ENCODE measurements at regions not wholly inside any gene's neighbourhood (a gene's known extent, or its start where the extent isn't known, plus 50 kb on each side); places are given as distances from the start of the nearest gene placed in this dataset.

- Histone ChIP-seq H3K36me3 (ENCODE audit: control insufficient read depth, insufficient read depth, low read length) (no peaks in the 10 kb centered on the region), H3K23ac (ENCODE audit: low read depth, low read length) (no peak overlapping the region), H3K79me1 (ENCODE audit: low read depth in 1 of 2, low read length in 2 of 2) (no peaks in the 10 kb centered on the region), H3K9ac (ENCODE audit: low read depth, low read length) (no peak overlapping the region), H4K91ac (ENCODE audit: insufficient read depth, low read depth, low read length) (no peak overlapping the region), H3K9me1 (ENCODE audit: insufficient read depth, low read length) (no peaks in the 10 kb centered on the region), H3K9me3 (ENCODE audit: control insufficient read depth, insufficient read depth, low read length) (peaks cover 7% of the 10 kb centered on the region), H3K4me1 (ENCODE audit: control insufficient read depth, insufficient read depth, low read length) (no peaks in the 10 kb centered on the region), H2AK9ac (replicated peaks; ENCODE audit: low read depth, low read length, poor library complexity) (no peak overlapping the region), H3K4me2 (ENCODE audit: low read depth, low read length) (no peak overlapping the region), H2AFZ (replicated peaks; ENCODE audit: low read length, poor library complexity) (no peak overlapping the region), H3K14ac (replicated peaks; ENCODE audit: low read depth, low read length) (no peak overlapping the region), H3K56ac (ENCODE audit: extremely low read depth, insufficient read depth, low read length) (no peak overlapping the region), H2BK15ac (ENCODE audit: low read depth, low read length) (no peak overlapping the region), H3K27me3 (ENCODE audit: control insufficient read depth, insufficient read depth, low read length) (no peaks in the 10 kb centered on the region), H3K27ac (ENCODE audit: insufficient read depth, low read length) (no peak overlapping the region), H4K5ac (ENCODE audit: low read depth, low read length) (no peak overlapping the region), H2BK5ac (ENCODE audit: low read depth, low read length, poor library complexity, severe bottlenecking) (no peak overlapping the region), H3K4ac (ENCODE audit: low read depth, low read length) (no peak overlapping the region), H3K18ac (ENCODE audit: low read depth, low read length) (no peak overlapping the region), H3K4me3 (ENCODE audit: insufficient read depth, low read depth, low read length) (no peak overlapping the region), H4K8ac (ENCODE audit: low read depth in 2 of 2, low read length in 2 of 2) (no peak overlapping the region), H2AK5ac (ENCODE audit: low read depth, low read length) (no peak overlapping the region), H2BK20ac (ENCODE audit: low read depth, low read length) (no peak overlapping the region), H4K20me1 (ENCODE audit: insufficient read depth, low read length) (no peaks in the 10 kb centered on the region), H2BK120ac (ENCODE audit: low read depth, low read length) (no peak overlapping the region)
- TF ChIP-seq MAZ (IDR thresholded peaks at IDR 0.05; ENCODE audit: borderline replicate concordance, low read depth, low read length) (no peak), RFX5 (IDR thresholded peaks at IDR 0.05; ENCODE audit: low read depth, low read length) (no peak), MXI1 (IDR thresholded peaks at IDR 0.05; ENCODE audit: borderline replicate concordance, low read depth, low read length) (no peak), RCOR1 (IDR thresholded peaks at IDR 0.05; ENCODE audit: insufficient replicate concordance, low read length) (no peak), NFE2L2 (IDR thresholded peaks at IDR 0.05; ENCODE audit: low read depth, low read length) (no peak)
- TF ChIP-seq, protein P1, sequence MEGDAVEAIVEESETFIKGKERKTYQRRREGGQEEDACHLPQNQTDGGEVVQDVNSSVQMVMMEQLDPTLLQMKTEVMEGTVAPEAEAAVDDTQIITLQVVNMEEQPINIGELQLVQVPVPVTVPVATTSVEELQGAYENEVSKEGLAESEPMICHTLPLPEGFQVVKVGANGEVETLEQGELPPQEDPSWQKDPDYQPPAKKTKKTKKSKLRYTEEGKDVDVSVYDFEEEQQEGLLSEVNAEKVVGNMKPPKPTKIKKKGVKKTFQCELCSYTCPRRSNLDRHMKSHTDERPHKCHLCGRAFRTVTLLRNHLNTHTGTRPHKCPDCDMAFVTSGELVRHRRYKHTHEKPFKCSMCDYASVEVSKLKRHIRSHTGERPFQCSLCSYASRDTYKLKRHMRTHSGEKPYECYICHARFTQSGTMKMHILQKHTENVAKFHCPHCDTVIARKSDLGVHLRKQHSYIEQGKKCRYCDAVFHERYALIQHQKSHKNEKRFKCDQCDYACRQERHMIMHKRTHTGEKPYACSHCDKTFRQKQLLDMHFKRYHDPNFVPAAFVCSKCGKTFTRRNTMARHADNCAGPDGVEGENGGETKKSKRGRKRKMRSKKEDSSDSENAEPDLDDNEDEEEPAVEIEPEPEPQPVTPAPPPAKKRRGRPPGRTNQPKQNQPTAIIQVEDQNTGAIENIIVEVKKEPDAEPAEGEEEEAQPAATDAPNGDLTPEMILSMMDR (conservative IDR thresholded peaks at IDR 0.05; ENCODE audit: low read depth, low read length) = no peak
- dilution Hi-C loops (cut with HindIII; ENCODE audit: low sequenced_read_pairs, unreplicated experiment) (no loop called here), in situ Hi-C loops (cut with MboI; ENCODE audit: low sequenced_read_pairs) (no loop called here), intact Hi-C loops (cut with micrococcal nuclease) (no loop called here)
- no CpG with 5 or more reads among the region's 1 CpG for WGBS, 2 experiments (ENCODE audit: extremely low coverage in 2 of 2, insufficient read length in 1 of 2)
- ATAC-seq (ENCODE audit: low read depth) (no peak), DNase-seq (no peak)
- no TSS peak for BruUV-seq (replicated peaks)
- ChIA-PET CTCF (no interaction called here), POLR2A (ENCODE audit: unreplicated experiment) (no interaction called here)
Observed at GRCh38 chr3:39724233-39724846, 85.1 kb upstream of the MYRIP start.

Measured in IMR-90 (cell line).